SK-N-SH treated with all-trans-retinoic acid at 6 μM for 48 hours (cell line): ENCODE measurements at regions not wholly inside any gene's neighbourhood (a gene's known extent, or its start where the extent isn't known, plus 50 kb on each side); places are given as distances from the start of the nearest gene placed in this dataset.

Source experiments
- ATAC-seq: fragments of 200-7000 bp; cut with Tn5 transposase; 3 replicates; pipeline ENCODE4 v1.9.1; 2020; ENCODE audit warnings: mild to moderate bottlenecking, moderate library complexity
- ARNTL ChIP-seq: fragments of 450-650 bp; formaldehyde crosslinking; IDR thresholded peaks from 2 replicates; pipeline ENCODE4 v1.5.0; 2020; ENCODE audit warnings: low read depth, mild to moderate bottlenecking, moderate library complexity, borderline replicate concordance
- BACH2 ChIP-seq: fragments of 250-450 bp; sonication (Bioruptor Pico); IDR thresholded peaks from 2 replicates; pipeline ENCODE4 v1.9.0; 2021; ENCODE audit warnings: mild to moderate bottlenecking, borderline replicate concordance
- CREB5 ChIP-seq: fragments of 250-450 bp; sonication (Bioruptor Pico); IDR thresholded peaks from 2 replicates; pipeline ENCODE4 v1.5.1; 2020; ENCODE audit warnings: low read depth, mild to moderate bottlenecking, moderate library complexity
- CSDC2 ChIP-seq: fragments of 250-450 bp; sonication (Bioruptor Pico); IDR thresholded peaks from 2 replicates; pipeline ENCODE4 v1.5.0; 2020; ENCODE audit warnings: mild to moderate bottlenecking, moderate library complexity
- CSRNP3 ChIP-seq: fragments of 250-450 bp; sonication (Bioruptor Pico); IDR thresholded peaks from 2 replicates; pipeline ENCODE4 v1.5.1; 2021; ENCODE audit warnings: mild to moderate bottlenecking, moderate library complexity
- GLIS3 ChIP-seq: fragments of 250-450 bp; sonication (Bioruptor Pico); IDR thresholded peaks from 2 replicates; pipeline ENCODE4 v1.5.0; 2020; ENCODE audit warnings: mild to moderate bottlenecking, moderate library complexity
- ISL1 ChIP-seq: fragments of 250-450 bp; sonication (Bioruptor Pico); IDR thresholded peaks from 2 replicates; pipeline ENCODE4 v2.1.2; 2022; ENCODE audit warnings: mild to moderate bottlenecking, moderate library complexity
- OSR1 ChIP-seq: fragments of 250-450 bp; sonication (Bioruptor Pico); IDR thresholded peaks from 2 replicates; pipeline ENCODE4 v1.8.0; 2022; ENCODE audit warnings: moderate library complexity, mild to moderate bottlenecking, inconsistent platforms
- PATZ1 ChIP-seq: fragments of 250-450 bp; sonication (Bioruptor Pico); IDR thresholded peaks from 2 replicates; pipeline ENCODE4 v1.8.0; 2020; ENCODE audit warnings: mild to moderate bottlenecking, moderate library complexity, borderline replicate concordance
- PPARA ChIP-seq: fragments of 250-450 bp; sonication (Bioruptor Pico); IDR thresholded peaks from 2 replicates; pipeline ENCODE4 v1.5.0; 2020; ENCODE audit warnings: mild to moderate bottlenecking, borderline replicate concordance
- RARB ChIP-seq: fragments of 250-450 bp; sonication (Bioruptor Pico); IDR thresholded peaks from 2 replicates; pipeline ENCODE4 v1.8.0; 2021; ENCODE audit warnings: mild to moderate bottlenecking, moderate library complexity
- SNAI2 ChIP-seq: fragments of 250-450 bp; sonication (Bioruptor Pico); IDR thresholded peaks from 2 replicates; pipeline ENCODE4 v1.5.0; 2020; ENCODE audit warnings: mild to moderate bottlenecking, moderate library complexity
- TOX ChIP-seq: fragments of 250-450 bp; sonication (Bioruptor Pico); IDR thresholded peaks from 2 replicates; pipeline ENCODE4 v1.8.0; 2021; ENCODE audit warnings: mild to moderate bottlenecking, moderate library complexity, borderline replicate concordance
- TSHZ2 ChIP-seq: fragments of 250-450 bp; sonication (Bioruptor Pico); IDR thresholded peaks from 2 replicates; pipeline ENCODE4 v1.5.0; 2020; ENCODE audit warnings: mild to moderate bottlenecking, moderate library complexity
- ZC3H10 ChIP-seq: fragments of 250-450 bp; sonication (Bioruptor Pico); IDR thresholded peaks from 2 replicates; pipeline ENCODE4 v1.5.1; 2021; ENCODE audit warnings: mild to moderate bottlenecking, moderate library complexity
- ZFP30 ChIP-seq: fragments of 450-650 bp; formaldehyde crosslinking; IDR thresholded peaks from 2 replicates; pipeline ENCODE4 v1.5.0; 2022; ENCODE audit warnings: mild to moderate bottlenecking, moderate library complexity
- ZNF565 ChIP-seq: fragments of 450-650 bp; formaldehyde crosslinking; conservative IDR thresholded peaks from 2 replicates; pipeline ENCODE4 v1.5.0; 2020; ENCODE audit warnings: low read depth, mild to moderate bottlenecking, moderate library complexity
- ZNF70 ChIP-seq: fragments of 450-650 bp; formaldehyde crosslinking; IDR thresholded peaks from 2 replicates; pipeline ENCODE4 v1.5.0; 2020; ENCODE audit warnings: mild to moderate bottlenecking, moderate library complexity
- ZNF8 ChIP-seq: fragments of 450-650 bp; formaldehyde crosslinking; IDR thresholded peaks from 2 replicates; pipeline ENCODE4 v1.5.0; 2020; ENCODE audit warnings: mild to moderate bottlenecking, moderate library complexity
- TF ChIP-seq, protein P1 (sequence below): fragments of 250-450 bp; sonication (Bioruptor Pico); IDR thresholded peaks from 2 replicates; pipeline ENCODE4 v1.8.0; 2021; ENCODE audit warnings: low read depth, mild to moderate bottlenecking, moderate library complexity, borderline replicate concordance

DNA sequence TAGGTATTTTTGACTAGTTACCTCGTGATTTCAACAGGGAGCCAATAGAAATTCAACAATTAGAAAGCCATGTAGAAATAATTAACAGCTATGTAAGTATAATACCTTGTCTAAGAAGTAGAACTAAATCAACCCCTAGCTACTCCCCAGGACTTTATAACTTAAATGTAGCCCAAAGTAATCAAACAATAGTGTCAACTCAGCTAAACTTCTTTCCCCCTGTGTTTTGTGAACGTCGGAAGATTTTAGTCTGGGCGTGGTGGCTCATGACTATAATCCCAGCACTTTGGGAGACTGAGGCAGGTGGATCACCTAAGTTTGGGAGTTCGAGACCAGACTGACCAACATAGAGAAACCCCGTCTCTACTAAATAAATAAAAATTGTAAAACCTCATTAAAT lies 579.9 kb upstream of the NCAM2 start:
- ATAC-seq: no peak

GRCh38 chr21:20419772-20420171 lies 578.4 kb upstream of the NCAM2 start:
- TF ChIP-seq ZNF565 (CRISPR knock-in tag) (no peak), RARB (CRISPR knock-in tag) (no peak), GLIS3 (CRISPR knock-in tag) (no peak), ZFP30 (no peak), TOX (no peak), CSRNP3 (no peak), ISL1 (CRISPR knock-in tag) (no peak), BACH2 (CRISPR knock-in tag) (no peak), TSHZ2 (CRISPR knock-in tag) (no peak)
- no peak for ATAC-seq

More for the DNA sequence above, 579.9 kb upstream of the NCAM2 start:
- TF ChIP-seq CREB5: no peak
- no peak for TF ChIP-seq ZFP30
- TF ChIP-seq CSRNP3: no peak
- TF ChIP-seq CSDC2 (CRISPR knock-in tag): no peak
- TF ChIP-seq ZNF8 (CRISPR knock-in tag): no peak
- TF ChIP-seq ZNF70 (CRISPR knock-in tag): no peak
- TF ChIP-seq ISL1 (CRISPR knock-in tag): no peak
- no peak for TF ChIP-seq GLIS3 (CRISPR knock-in tag)
- TF ChIP-seq TOX: no peak
- TF ChIP-seq PATZ1 (CRISPR knock-in tag): no peak
- TF ChIP-seq ZNF565 (CRISPR knock-in tag): no peak
- TF ChIP-seq ZC3H10: no peak
- TF ChIP-seq ARNTL (CRISPR knock-in tag): no peak
- TF ChIP-seq OSR1 (CRISPR knock-in tag): no peak

DNA sequence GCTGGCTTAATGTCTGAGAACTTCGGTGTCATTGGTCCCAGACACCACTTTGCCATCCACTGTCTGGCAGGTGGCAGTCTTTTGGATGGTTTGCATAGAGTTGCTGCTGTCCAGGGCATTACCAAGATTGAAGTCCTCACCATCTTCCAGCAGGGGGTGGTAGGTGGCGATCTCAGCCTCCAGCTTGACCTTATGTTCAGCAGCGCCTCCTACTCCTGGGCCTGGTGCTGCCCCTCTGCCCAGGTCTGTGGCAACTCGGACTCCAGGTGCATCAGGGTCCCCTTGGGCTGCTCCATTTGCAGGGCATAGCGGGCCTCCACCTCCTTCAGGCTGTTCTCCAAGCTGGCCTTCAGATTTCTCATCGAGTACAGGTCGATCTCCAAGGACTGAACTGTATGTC lies 573.3 kb upstream of the NCAM2 start:
- TF ChIP-seq ZC3H10: no peak
- no peak for TF ChIP-seq CSRNP3
- no peak for TF ChIP-seq RARB (CRISPR knock-in tag)
- no peak for TF ChIP-seq CSDC2 (CRISPR knock-in tag)
- TF ChIP-seq OSR1 (CRISPR knock-in tag): no peak
- no peak for ATAC-seq

- ATAC-seq: no peak
- no peak for TF ChIP-seq ZC3H10
- TF ChIP-seq ISL1 (CRISPR knock-in tag): no peak
- no peak for TF ChIP-seq ARNTL (CRISPR knock-in tag)
- no peak for TF ChIP-seq PPARA (CRISPR knock-in tag)
- TF ChIP-seq BACH2 (CRISPR knock-in tag): no peak
- TF ChIP-seq ZFP30: no peak
- TF ChIP-seq, protein P1, sequence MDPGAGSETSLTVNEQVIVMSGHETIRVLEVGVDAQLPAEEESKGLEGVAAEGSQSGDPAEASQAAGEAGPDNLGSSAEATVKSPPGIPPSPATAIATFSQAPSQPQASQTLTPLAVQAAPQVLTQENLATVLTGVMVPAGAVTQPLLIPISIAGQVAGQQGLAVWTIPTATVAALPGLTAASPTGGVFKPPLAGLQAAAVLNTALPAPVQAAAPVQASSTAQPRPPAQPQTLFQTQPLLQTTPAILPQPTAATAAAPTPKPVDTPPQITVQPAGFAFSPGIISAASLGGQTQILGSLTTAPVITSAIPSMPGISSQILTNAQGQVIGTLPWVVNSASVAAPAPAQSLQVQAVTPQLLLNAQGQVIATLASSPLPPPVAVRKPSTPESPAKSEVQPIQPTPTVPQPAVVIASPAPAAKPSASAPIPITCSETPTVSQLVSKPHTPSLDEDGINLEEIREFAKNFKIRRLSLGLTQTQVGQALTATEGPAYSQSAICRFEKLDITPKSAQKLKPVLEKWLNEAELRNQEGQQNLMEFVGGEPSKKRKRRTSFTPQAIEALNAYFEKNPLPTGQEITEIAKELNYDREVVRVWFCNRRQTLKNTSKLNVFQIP (CRISPR knock-in tag): no peak
- no peak for TF ChIP-seq SNAI2 (CRISPR knock-in tag)
- TF ChIP-seq ZNF8 (CRISPR knock-in tag): no peak
- TF ChIP-seq CREB5: no peak
- no peak for TF ChIP-seq GLIS3 (CRISPR knock-in tag)
- TF ChIP-seq OSR1 (CRISPR knock-in tag): no peak
- no peak for TF ChIP-seq TOX
- TF ChIP-seq ZNF70 (CRISPR knock-in tag): no peak
Measured at GRCh38 chr21:20425856-20426255, 572.4 kb upstream of the NCAM2 start.
